Adrenal gland (tissue), 5 donors: ENCODE measurements at regions not wholly inside any gene's neighbourhood (a gene's known extent, or its start where the extent isn't known, plus 50 kb on each side); places are given as distances from the start of the nearest gene placed in this dataset.

ENCODE experiments used
- POLR2A ChIP-seq, 2 donors: fragments of 450-650 bp; IDR thresholded peaks; one replicate each; pipeline ENCODE4 v1.6.1; 2017; ENCODE audit warnings: antibody characterized with exemption in 2 of 2, mild to moderate bottlenecking in 2 of 2, moderate library complexity in 1 of 2
- TF ChIP-seq, protein P1 (sequence below), 6 experiments: fragments of 450-650 bp in 4 of 6; fragments of 200-600 bp in 2 of 6; sonication (generic) in 1 of 6; IDR thresholded peaks; 1 replicate in 5 of 6; 2 replicates in 1 of 6; pipeline versions ENCODE4 v1.5.1 to v1.8.0; 2016 to 2021; ENCODE audit warnings: antibody characterized with exemption in 6 of 6, mild to moderate bottlenecking in 2 of 6, moderate library complexity in 1 of 6
- donor health status: DM: no; HTN: no; CAD: no.

- TF ChIP-seq, protein P1, sequence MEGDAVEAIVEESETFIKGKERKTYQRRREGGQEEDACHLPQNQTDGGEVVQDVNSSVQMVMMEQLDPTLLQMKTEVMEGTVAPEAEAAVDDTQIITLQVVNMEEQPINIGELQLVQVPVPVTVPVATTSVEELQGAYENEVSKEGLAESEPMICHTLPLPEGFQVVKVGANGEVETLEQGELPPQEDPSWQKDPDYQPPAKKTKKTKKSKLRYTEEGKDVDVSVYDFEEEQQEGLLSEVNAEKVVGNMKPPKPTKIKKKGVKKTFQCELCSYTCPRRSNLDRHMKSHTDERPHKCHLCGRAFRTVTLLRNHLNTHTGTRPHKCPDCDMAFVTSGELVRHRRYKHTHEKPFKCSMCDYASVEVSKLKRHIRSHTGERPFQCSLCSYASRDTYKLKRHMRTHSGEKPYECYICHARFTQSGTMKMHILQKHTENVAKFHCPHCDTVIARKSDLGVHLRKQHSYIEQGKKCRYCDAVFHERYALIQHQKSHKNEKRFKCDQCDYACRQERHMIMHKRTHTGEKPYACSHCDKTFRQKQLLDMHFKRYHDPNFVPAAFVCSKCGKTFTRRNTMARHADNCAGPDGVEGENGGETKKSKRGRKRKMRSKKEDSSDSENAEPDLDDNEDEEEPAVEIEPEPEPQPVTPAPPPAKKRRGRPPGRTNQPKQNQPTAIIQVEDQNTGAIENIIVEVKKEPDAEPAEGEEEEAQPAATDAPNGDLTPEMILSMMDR (IDR thresholded peaks at IDR 0.05) = no peak
- no peak for TF ChIP-seq POLR2A (IDR thresholded peaks at IDR 0.05)
These were observed 63.2 kb upstream of the ATP11B start for GRCh38 chr3:182729903-182730674.
